ENCODE measurements at regions not wholly inside any gene's neighbourhood (a gene's known extent, or its start where the extent isn't known, plus 50 kb on each side); places are given as distances from the start of the nearest gene placed in this dataset.
A peak's percentile ranks its signal among the peaks of the same experiment; 100 is the strongest.
"Not testable (repeated sequence)": the region's sequence is repeated elsewhere in the genome, so short reads cannot be mapped to it uniquely, and the experiment has no call there.

DNA sequence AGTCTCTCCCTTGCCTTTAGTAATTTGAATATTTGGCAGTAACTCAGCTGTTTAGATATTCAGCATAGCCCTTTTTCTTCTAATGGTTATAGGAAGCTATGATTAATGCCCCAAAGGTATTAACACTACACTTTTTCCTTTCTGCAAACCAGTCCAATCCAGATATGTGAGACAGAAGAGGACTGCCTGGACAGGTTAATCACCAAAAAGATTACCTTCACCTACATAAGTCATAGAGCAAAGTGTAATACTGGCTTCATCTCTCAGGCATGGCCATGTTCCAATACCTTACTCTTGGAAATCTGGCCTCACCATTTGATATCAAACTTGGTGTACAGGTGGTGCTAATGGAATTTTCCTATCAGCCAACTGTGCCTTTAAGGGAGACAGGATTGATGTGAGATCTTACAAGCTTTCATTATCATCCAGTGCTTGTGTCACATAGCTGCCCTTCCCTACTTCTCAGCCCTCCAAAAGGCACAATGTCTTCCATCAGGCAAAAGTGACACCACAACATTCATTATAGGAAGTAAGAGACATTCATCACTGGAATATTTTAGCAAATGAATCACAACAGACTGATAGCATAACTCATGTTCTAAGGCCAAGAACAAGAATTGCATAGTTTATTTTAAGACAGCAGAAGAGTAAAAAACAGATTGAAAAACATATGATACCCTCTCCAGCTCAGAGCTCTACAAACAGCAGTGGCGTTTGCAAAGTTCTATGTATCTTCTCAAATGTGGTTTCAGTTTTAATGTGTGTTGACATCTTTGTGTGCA, 91.2 kb upstream of the PAM start:
- Histone ChIP-seq H3K4me1 (ENCODE audit: control insufficient read depth, insufficient read depth, low read length) (no peaks in the 10 kb centered on the region), H3K27me3 (ENCODE audit: control insufficient read depth, insufficient read depth, low read length) (peaks cover 3% of the 10 kb centered on the region), H3K36me3 (ENCODE audit: control insufficient read depth, insufficient read depth, low read length) (no peaks in the 10 kb centered on the region), H3K4me3 (ENCODE audit: low read length) (no peak overlapping the region), H3K9me3 (ENCODE audit: control insufficient read depth, low read depth, low read length) (peaks cover 2% of the 10 kb centered on the region), H3K27ac (ENCODE audit: low read length) (no peak overlapping the region)
- WGBS (ENCODE audit: insufficient coverage, low lambda C conversion rate) = 60% methylated on average over 1 of the region's 1 CpG
- DNase-seq = no peak

DNA sequence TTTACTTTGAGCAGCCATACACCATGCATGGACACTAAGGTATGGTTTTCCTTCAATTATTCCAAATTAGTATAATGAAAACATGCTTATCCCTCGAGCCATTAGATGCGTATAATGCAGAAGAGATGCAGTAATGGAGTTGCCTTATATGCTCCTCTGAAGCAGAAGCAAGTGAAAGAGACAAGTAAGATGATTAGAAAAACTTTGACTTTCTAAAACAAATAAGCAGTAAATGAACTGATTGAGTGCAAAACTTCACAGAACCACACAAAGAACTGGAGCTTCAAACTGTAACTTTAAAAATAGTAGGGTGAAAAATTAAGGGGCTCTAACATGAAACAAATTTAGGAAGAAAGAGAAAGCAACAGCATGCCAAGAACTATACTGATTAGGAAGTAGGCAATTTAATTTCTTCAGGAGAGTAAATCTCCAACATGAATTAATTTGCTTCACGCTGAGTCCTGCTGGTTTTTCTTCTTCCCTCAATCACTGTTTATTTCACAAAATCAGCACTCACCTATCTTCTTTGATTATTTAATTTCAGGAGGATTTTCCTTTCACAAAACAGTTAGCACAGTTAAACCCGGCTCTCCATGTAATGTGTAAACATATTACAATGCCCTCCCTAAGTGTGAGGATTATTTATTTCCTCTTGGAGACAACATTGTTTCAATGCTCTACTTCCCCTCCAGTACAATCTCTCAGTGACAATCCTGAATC, 90.3 kb upstream of the PAM start:
- Histone ChIP-seq H3K36me3 (ENCODE audit: control insufficient read depth, insufficient read depth, low read length) (no peaks in the 10 kb centered on the region), H3K27ac (ENCODE audit: low read length) (no peak overlapping the region), H3K4me3 (ENCODE audit: low read length) (no peak overlapping the region), H3K9me3 (ENCODE audit: control insufficient read depth, low read depth, low read length) (peaks cover 2% of the 10 kb centered on the region), H3K27me3 (ENCODE audit: control insufficient read depth, insufficient read depth, low read length) (peaks cover 3% of the 10 kb centered on the region), H3K4me1 (ENCODE audit: control insufficient read depth, insufficient read depth, low read length) (no peaks in the 10 kb centered on the region)
- DNase-seq = no peak
- 44% methylated on average over 2 of the region's 4 CpGs for WGBS (ENCODE audit: insufficient coverage, low lambda C conversion rate)

DNA sequence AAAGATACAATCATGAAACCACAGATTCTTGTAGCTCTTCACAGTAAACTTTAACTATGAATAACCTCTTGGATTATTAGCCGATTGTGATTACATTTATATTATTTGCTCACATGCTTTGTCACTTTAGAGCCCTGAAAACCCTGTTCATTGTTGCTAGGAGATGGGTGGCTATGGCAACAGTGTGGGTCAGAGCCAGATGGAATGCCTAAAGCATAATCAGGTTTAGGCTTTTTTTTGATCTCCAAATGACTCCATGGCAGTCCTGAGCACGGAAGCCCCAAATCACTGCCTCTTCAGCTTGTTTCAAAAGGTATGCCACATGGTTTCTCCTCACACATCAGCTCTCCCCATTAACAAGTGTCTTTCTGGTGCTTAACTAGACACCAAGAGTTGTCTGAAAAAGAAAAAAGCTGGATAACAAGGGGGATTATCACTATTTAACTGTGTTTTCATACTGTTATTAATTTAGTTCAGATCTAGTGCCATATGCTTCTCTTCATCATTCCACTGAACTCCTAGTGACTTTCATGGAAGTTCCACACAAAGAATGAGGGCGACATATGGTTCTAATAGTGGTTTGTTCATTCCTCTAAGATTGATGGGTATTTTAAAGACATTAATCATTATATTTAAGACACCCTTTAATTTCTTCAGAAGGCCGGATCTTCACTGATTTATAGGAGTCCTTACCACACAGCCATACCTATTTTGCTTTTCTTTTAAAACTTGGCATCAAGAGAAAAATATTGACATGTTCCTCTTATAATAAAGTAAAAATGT, 88.8 kb upstream of the PAM start:
- no peak overlapping the region for H3K27ac ChIP-seq (ENCODE audit: low read length)
- no peaks in the 10 kb centered on the region for H3K4me1 ChIP-seq (ENCODE audit: control insufficient read depth, insufficient read depth, low read length)
- DNase-seq = no peak
- H3K27me3 ChIP-seq (ENCODE audit: control insufficient read depth, insufficient read depth, low read length) = peaks cover 3% of the 10 kb centered on the region
- H3K36me3 ChIP-seq (ENCODE audit: control insufficient read depth, insufficient read depth, low read length) = no peaks in the 10 kb centered on the region
- WGBS (ENCODE audit: insufficient coverage, low lambda C conversion rate) = 89% methylated on average over 1 of the region's 4 CpGs
- no peaks in the 10 kb centered on the region for H3K9me3 ChIP-seq (ENCODE audit: control insufficient read depth, low read depth, low read length)
- H3K4me3 ChIP-seq (ENCODE audit: low read length) = no peak overlapping the region

DNA sequence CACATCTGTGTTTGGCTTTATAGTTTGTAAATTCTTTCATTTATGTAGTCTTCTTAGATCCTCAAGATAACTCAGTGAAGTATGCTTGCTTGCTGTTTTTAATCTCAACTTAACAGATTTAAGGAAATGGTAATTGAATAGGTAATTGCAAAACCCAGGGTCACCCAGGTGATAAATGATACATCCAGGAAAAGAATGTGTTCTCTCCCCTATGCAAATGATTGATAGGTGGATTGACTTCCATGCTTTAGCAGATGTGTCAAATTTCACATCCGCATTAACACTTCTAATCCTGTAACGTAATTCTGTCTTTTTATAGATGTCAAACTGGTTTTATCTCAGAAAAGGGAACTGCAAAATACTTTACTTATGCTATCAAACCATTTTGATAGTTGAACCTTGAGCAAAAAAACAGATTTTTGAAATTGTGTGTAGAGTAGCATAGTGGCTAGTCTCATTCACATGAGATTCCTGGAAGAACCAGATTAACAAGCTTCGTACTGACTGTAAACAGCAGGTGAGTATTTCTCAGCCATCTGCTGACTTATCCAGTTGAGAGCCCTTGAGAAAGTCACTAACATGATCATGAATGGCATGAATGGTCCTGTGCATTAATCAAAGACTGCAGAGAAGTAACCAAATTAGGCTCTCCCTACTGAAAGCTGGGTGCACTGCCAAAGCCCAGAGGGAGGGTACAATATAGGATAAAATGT, 86.7 kb upstream of the PAM start:
- Histone ChIP-seq H3K9me3 (ENCODE audit: control insufficient read depth, low read depth, low read length) (no peaks in the 10 kb centered on the region), H3K4me3 (ENCODE audit: low read length) (no peak overlapping the region), H3K36me3 (ENCODE audit: control insufficient read depth, insufficient read depth, low read length) (no peaks in the 10 kb centered on the region), H3K27ac (ENCODE audit: low read length) (no peak overlapping the region), H3K4me1 (ENCODE audit: control insufficient read depth, insufficient read depth, low read length) (no peaks in the 10 kb centered on the region), H3K27me3 (ENCODE audit: control insufficient read depth, insufficient read depth, low read length) (no peaks in the 10 kb centered on the region)
- no peak for DNase-seq
- WGBS (ENCODE audit: insufficient coverage, low lambda C conversion rate) = 80% methylated on average over 1 of the region's 3 CpGs

DNA sequence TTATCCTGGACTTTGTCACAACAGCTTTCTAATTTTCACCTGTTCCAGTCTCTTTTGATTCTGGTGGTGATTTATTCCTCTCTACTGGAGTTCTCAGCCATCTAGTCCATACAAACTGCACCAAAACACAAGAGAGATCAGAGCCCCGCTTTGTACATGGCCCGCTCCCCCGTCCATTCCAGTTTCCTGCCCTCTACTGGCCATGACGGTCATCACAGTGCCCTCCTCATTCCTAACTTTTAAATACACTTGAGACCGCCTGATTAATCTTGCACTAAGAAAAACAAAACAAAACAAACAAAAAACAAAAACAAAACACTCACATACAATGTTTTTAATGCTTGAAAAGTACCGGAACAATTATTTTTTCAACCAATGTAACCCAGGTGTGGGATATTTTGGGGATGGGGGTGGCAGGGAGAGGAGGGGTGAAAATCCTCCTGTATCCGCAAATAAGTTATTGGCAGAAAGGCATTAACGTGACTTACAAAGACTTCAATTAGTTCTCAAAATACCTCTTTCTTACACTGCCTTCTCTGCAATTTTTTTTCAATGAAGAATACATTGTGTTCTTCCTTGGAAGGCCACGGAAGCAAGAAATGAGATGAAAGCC, 84.8 kb upstream of the PAM start:
- 80% methylated on average over 2 of the region's 9 CpGs for WGBS (ENCODE audit: insufficient coverage, low lambda C conversion rate)
- H3K9me3 ChIP-seq (ENCODE audit: control insufficient read depth, low read depth, low read length) = no peaks in the 10 kb centered on the region
- H3K27ac ChIP-seq (ENCODE audit: low read length) = no peak overlapping the region
- H3K4me3 ChIP-seq (ENCODE audit: low read length) = no peak overlapping the region
- H3K4me1 ChIP-seq (ENCODE audit: control insufficient read depth, insufficient read depth, low read length) = no peaks in the 10 kb centered on the region
- DNase-seq = no peak
- H3K27me3 ChIP-seq (ENCODE audit: control insufficient read depth, insufficient read depth, low read length) = no peaks in the 10 kb centered on the region
- H3K36me3 ChIP-seq (ENCODE audit: control insufficient read depth, insufficient read depth, low read length) = no peaks in the 10 kb centered on the region

DNA sequence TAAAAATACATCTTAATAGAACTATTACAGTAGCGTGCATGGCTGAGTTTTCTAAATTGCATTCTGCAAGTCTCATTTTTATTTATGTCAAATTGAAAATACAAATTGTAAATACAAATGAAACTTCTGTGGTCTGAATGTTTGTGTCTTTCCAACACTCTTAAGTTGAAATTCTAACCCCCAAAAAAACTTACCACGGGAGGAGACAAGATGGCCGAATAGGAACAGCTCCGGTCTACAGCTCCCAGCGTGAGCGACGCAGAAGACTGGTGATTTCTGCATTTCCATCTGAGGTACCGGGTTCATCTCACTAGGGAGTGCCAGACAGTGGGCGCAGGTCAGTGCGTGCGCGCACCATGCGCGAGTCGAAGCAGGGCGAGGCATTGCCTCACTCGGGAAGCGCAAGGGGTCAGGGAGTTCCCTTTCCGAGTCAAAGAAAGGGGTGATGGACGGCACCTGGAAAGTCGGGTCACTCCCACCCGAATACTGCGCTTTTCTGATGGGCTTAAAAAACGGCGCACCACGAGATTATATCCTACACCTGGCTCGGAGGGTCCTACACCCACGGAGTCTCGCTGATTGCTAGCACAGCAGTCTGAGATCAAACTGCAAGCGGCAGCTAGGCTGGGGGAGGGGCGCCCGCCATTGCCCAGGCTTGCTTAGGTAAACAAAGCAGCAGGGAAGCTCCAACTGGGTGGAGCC, 83.9 kb upstream of the PAM start:
- H3K4me1 ChIP-seq (ENCODE audit: control insufficient read depth, insufficient read depth, low read length); H3K36me3 ChIP-seq (ENCODE audit: control insufficient read depth, insufficient read depth, low read length); H3K9me3 ChIP-seq (ENCODE audit: control insufficient read depth, low read depth, low read length); H3K27me3 ChIP-seq (ENCODE audit: control insufficient read depth, insufficient read depth, low read length); H3K4me3 ChIP-seq (ENCODE audit: low read length); H3K27ac ChIP-seq (ENCODE audit: low read length); DNase-seq: not testable (repeated sequence)
- WGBS (ENCODE audit: insufficient coverage, low lambda C conversion rate) = no CpG with 5 or more reads among the region's 32 CpGs

DNA sequence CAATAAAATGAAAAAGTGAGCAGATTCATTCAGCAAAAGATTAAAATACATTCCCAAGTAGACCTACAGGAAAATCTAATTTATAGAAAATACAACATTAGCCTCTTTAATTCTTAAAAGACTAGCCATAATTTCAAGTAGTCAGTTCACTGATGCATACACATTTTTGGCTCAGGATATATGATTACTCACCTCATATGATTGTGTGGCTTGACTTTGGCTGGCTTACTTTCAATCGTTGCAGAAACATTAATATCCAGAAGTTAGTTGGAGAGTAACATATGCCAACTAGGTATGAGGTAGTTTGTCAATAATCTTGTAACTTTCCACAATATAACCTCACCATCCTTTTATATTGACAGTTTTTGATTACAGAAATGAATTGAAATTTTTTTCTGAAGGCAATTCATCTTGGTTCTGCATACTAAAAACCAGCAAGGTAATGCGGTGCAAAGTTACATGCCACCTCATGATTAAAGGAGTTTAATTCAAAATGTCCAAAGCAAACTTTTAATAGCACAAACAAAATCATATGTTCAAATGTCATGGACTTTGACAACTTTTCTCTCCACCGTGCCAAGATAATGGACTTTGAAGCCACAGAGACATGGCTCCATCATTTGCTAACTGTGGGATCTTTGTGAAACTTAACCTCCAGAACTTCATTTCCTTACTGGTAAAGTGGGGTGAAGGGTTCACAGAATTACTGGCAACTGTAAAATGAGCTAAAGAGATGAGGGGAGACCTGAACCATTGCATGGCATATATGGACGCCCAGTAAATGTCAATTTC, 76.6 kb upstream of the PAM start:
- no peak overlapping the region for H3K4me3 ChIP-seq (ENCODE audit: low read length)
- H3K36me3 ChIP-seq (ENCODE audit: control insufficient read depth, insufficient read depth, low read length) = no peaks in the 10 kb centered on the region
- H3K4me1 ChIP-seq (ENCODE audit: control insufficient read depth, insufficient read depth, low read length) = no peaks in the 10 kb centered on the region
- no peak for DNase-seq
- no peaks in the 10 kb centered on the region for H3K9me3 ChIP-seq (ENCODE audit: control insufficient read depth, low read depth, low read length)
- H3K27ac ChIP-seq (ENCODE audit: low read length) = no peak overlapping the region
- 100% methylated on average over 1 of the region's 4 CpGs for WGBS (ENCODE audit: insufficient coverage, low lambda C conversion rate)
- H3K27me3 ChIP-seq (ENCODE audit: control insufficient read depth, insufficient read depth, low read length) = no peaks in the 10 kb centered on the region

DNA sequence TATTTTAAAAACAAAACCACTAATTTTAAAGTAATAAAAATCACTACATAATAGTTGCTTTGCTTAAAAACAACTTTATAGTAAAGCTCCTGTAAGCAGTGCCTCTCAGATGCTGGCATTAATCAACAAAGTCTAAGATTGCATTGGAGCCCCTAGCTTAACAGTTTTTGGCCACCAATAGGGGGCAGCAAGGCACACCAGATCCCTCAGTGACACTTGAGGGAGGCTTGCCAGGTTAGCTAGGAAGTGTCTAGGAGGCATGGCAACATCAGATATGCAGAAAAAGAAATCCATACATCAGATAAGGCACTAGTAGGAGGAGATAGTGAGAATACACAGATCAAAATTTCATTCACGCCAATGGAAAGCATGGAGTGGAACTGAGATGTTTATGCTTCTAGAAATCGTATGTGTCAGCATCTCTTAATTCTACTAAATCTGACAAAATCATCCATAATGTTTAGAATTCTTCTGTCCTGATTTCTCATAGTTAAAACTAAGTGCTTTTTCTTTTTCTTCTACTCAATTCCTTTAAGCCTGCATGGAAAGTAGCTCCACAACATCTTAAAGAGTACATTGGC, 73.6 kb upstream of the PAM start:
- H3K36me3 ChIP-seq (ENCODE audit: control insufficient read depth, insufficient read depth, low read length) = no peaks in the 10 kb centered on the region
- no peak overlapping the region for H3K4me3 ChIP-seq (ENCODE audit: low read length)
- WGBS (ENCODE audit: insufficient coverage, low lambda C conversion rate) = 71% methylated on average over 1 of the region's 2 CpGs
- no peak overlapping the region for H3K27ac ChIP-seq (ENCODE audit: low read length)
- H3K9me3 ChIP-seq (ENCODE audit: control insufficient read depth, low read depth, low read length) = no peaks in the 10 kb centered on the region
- no peaks in the 10 kb centered on the region for H3K4me1 ChIP-seq (ENCODE audit: control insufficient read depth, insufficient read depth, low read length)
- DNase-seq = peak; percentile 47 to 51
- no peaks in the 10 kb centered on the region for H3K27me3 ChIP-seq (ENCODE audit: control insufficient read depth, insufficient read depth, low read length)
